Astrocyte of the cerebellum (primary cell): ENCODE measurements at regions not wholly inside any gene's neighbourhood (a gene's known extent, or its start where the extent isn't known, plus 50 kb on each side); places are given as distances from the start of the nearest gene placed in this dataset.
A peak's percentile ranks its signal among the peaks of the same experiment; 100 is the strongest.

ENCODE experiments used
- DNase-seq: peaks from one replicate; pipeline ENCODE4 v3.0.0-alpha.2; 2011; ENCODE audit warnings: low read depth
- H3K4me3 ChIP-seq: 2 replicates; pipeline ENCODE4 v1.5.1; 2011; ENCODE audit warnings: mild to moderate bottlenecking, low read depth, low read length, moderate library complexity
- in situ Hi-C: cut with HindIII; loops from 2 replicates; pipeline ENCODE4 v1.10.0; 2017; ENCODE audit warnings: low sequenced_read_pairs
- TF ChIP-seq, protein P1 (sequence below): IDR thresholded peaks from 2 replicates; pipeline ENCODE4 v1.5.1; 2012; ENCODE audit warnings: low read length, low read depth, moderate library complexity, mild to moderate bottlenecking; ENCODE audit errors: missing control alignments

DNA sequence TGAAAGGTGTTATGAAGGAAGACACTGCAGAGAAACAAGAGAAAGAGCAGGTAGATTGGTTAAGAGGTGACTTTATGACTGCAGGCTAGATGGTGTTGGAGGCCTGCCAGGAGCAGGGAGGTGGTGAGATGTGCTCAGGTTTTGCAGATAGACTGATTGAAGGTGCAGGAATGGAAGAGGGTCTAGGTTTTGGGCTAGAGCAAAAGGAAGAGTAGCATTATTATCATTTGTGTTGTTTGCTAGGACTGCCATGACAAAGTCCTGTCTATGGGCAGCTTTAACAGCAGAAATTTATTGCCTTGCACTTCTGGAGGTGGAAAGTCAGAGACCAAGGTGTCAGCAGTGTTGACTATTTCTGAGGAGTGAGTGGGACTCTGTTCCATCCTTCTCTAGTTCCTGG, 172.9 kb upstream of the SOX11 start:
- DNase-seq: no peak
- in situ Hi-C loops: no loop called here
- TF ChIP-seq, protein P1, sequence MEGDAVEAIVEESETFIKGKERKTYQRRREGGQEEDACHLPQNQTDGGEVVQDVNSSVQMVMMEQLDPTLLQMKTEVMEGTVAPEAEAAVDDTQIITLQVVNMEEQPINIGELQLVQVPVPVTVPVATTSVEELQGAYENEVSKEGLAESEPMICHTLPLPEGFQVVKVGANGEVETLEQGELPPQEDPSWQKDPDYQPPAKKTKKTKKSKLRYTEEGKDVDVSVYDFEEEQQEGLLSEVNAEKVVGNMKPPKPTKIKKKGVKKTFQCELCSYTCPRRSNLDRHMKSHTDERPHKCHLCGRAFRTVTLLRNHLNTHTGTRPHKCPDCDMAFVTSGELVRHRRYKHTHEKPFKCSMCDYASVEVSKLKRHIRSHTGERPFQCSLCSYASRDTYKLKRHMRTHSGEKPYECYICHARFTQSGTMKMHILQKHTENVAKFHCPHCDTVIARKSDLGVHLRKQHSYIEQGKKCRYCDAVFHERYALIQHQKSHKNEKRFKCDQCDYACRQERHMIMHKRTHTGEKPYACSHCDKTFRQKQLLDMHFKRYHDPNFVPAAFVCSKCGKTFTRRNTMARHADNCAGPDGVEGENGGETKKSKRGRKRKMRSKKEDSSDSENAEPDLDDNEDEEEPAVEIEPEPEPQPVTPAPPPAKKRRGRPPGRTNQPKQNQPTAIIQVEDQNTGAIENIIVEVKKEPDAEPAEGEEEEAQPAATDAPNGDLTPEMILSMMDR: no peak
- H3K4me3 ChIP-seq: no peak overlapping the region

DNA sequence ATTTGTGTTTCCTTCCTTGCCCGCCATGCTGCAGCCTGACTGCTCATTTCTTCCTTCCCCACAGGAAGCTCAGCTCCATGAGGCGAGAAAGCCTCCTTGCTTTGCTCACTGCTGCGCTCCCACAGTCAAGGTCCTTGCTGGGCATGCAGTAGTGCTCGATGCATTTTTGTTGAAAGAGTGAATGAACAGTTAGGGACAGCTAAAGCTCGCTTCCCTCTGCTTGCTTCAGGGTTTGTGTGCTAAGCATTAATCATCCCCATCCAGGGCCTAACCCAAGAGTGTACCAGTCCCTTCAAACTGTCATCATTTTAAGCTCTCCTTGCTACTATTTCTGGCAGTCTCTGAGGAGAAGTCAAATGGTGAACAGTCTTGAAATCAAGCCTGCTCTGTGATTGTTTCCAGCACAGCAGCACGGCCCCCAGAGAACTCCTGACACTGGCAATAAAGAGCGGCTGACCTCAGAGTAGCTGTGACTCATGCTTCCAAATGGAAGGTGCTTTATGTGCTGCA, 171.7 kb upstream of the SOX11 start:
- DNase-seq: peak; percentile 29
- in situ Hi-C loops: no loop called here
- H3K4me3 ChIP-seq: no peak overlapping the region
- TF ChIP-seq, protein P1: no peak

DNA sequence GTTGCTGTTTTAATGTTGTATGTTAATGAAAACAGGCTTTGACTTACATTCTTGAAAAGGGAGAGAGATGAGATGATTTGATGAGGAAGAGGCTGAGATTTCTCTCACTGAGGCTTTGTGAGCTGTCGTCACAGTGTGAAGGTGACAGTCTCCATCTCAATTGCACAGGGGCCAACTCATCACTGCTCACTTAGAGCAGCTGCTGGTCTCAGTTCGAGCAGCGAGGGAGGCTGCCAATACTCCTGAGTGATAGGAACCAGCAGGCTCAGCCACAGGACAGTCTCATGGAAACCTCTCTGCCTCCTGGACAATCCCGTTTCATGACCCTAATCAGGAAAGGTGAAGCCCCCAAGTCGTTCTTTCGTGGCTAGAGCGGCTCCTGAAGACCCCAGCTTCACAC, 170.7 kb upstream of the SOX11 start:
- no peak overlapping the region for H3K4me3 ChIP-seq
- TF ChIP-seq, protein P1: no peak
- no peak for DNase-seq
- in situ Hi-C loops: no loop called here

DNA sequence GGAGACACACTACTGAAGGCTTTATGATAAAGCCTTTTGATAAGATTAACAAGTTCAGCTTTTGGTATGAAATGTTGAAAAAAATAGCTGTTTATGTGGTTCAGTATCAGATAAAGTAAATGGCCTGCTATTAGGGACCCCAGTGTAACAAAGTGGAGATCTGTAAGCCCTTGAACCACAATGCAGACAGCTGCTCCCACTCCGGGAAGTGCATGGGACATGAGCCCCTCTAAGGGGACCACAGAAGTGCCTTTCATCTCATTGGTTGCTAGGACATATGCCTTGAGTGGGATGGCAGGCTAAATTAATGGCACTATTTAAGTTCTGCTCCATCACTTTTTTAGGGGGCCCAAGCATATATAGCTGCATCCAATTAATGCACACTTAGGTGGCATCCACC, 167.6 kb upstream of the SOX11 start:
- DNase-seq: no peak
- TF ChIP-seq, protein P1: no peak
- in situ Hi-C loops: no loop called here
- H3K4me3 ChIP-seq: no peak overlapping the region

DNA sequence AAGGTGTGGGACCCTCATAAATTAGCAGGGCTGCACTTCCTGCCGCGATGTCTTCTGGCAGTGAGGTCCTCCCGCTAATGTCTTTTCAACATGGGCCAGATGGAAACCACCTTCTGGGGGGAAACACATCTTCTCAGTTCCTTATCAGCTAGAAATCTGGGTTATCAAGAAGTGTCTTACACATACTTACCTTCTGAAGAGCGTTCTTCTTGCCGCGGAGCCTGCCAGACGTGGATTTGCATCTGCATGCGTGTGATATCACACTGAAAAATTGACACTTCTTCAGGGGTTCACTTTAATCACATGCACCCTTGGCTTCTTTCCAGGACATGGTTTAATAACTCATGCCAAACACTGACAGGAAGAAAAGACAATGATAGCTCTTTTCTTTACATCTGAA, 163.5 kb upstream of the SOX11 start:
- in situ Hi-C loops: no loop called here
- no peak overlapping the region for H3K4me3 ChIP-seq
- DNase-seq: no peak
- TF ChIP-seq, protein P1: no peak

DNA sequence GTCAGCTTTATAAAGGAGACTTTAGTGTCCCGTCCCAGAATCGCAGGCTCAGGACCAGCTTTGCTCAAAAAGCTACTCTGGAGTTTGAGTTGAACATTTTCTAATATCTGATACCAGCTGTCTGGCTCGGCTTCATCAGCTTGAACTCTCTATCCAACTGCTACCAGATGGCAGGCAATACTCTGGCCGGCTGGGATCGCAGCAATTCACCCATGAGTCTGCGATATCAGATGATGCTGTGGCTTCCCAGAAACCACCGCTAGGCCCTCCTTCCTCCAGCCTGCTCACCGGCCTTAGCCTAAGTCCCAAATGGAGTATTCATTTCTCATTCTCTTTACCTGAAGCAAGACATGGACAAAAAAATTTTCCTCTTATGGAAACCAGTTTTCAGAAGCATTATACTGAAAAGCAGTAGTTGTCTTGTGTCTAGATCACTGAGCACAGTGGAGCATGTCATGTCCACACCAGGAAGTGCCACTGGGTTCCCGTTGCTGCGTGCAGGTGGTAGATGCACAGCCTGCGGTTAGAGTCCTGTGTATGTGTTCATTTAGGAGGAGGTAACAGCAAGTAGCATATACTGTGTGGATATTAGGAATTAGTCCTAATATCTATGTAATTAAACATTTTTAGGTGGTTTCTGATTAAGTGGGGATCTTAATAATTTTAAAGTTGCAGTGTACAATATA, 162.0 kb upstream of the SOX11 start:
- TF ChIP-seq, protein P1: no peak
- no peak for DNase-seq
- no peak overlapping the region for H3K4me3 ChIP-seq
- in situ Hi-C loops: no loop called here

DNA sequence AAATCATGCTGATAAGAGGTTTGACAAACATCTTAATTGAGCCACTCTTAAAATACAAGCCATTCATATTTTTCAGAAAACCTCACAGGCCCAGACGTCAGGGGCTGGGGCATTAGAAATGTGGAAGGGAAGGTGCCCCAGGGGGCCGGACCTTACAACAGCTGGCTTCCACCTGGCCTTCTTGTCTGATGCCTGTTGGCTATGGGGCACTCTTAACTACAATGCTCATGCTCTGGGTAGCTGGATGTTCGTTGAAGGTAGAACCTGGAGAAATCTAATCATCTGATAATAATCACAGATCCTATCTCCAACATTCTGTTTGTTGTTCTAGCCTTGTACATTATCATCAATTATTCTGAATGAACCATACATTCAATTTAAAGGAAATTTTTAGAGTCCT, 156.9 kb upstream of the SOX11 start:
- in situ Hi-C loops: no loop called here
- H3K4me3 ChIP-seq: no peak overlapping the region
- TF ChIP-seq, protein P1: no peak
- no peak for DNase-seq
